ENCODE measurements at regions not wholly inside any gene's neighbourhood (a gene's known extent, or its start where the extent isn't known, plus 50 kb on each side); places are given as distances from the start of the nearest gene placed in this dataset.
A peak's percentile ranks its signal among the peaks of the same experiment; 100 is the strongest.

- H3K4me1 Mint-ChIP-seq (ENCODE audit: low read depth, unreplicated experiment): no peaks in the 10 kb centered on the region
- peaks cover 3% of the 10 kb centered on the region for H3K9me3 Mint-ChIP-seq (ENCODE audit: unreplicated experiment)
- DNase-seq: no peak
- no peaks in the 10 kb centered on the region for H3K27me3 Mint-ChIP-seq (ENCODE audit: unreplicated experiment)
- no peaks in the 10 kb centered on the region for H3K36me3 Mint-ChIP-seq (ENCODE audit: unreplicated experiment)
- H3K27ac Mint-ChIP-seq (ENCODE audit: unreplicated experiment): no peak overlapping the region
- no peak for TF ChIP-seq CTCF (IDR thresholded peaks at IDR 0.05; ENCODE audit: partially characterized antibody, unreplicated experiment)
- no peak overlapping the region for H3K4me3 Mint-ChIP-seq (ENCODE audit: unreplicated experiment)
Observed at GRCh38 chr10:118167056-118167700, 120.4 kb upstream of the RAB11FIP2 start.

- peak; percentile 28 for DNase-seq
- peaks cover 3% of the 10 kb centered on the region for H3K9me3 Mint-ChIP-seq (ENCODE audit: unreplicated experiment)
- H3K4me1 Mint-ChIP-seq (ENCODE audit: low read depth, unreplicated experiment): peaks cover 1% of the 10 kb centered on the region
Observed at GRCh38 chr10:118163217-118163616, 116.5 kb upstream of the RAB11FIP2 start.

GRCh38 chr10:118161461-118162246, 114.9 kb upstream of the RAB11FIP2 start:
- DNase-seq: no peak
- Mint-ChIP-seq H3K27me3 (ENCODE audit: unreplicated experiment) (peaks cover 3% of the 10 kb centered on the region), H3K36me3 (ENCODE audit: unreplicated experiment) (no peaks in the 10 kb centered on the region), H3K9me3 (ENCODE audit: unreplicated experiment) (peaks cover 3% of the 10 kb centered on the region), H3K4me1 (ENCODE audit: low read depth, unreplicated experiment) (peaks cover 1% of the 10 kb centered on the region), H3K27ac (ENCODE audit: unreplicated experiment) (no peak overlapping the region), H3K4me3 (ENCODE audit: unreplicated experiment) (no peak overlapping the region)
- TF ChIP-seq CTCF (IDR thresholded peaks at IDR 0.05; ENCODE audit: partially characterized antibody, unreplicated experiment): no peak

More at GRCh38 chr10:118163217-118163616, 116.5 kb upstream of the RAB11FIP2 start:
- peak overlapping the region; percentile 52 for H3K27ac Mint-ChIP-seq (ENCODE audit: unreplicated experiment)
- TF ChIP-seq CTCF (IDR thresholded peaks at IDR 0.05; ENCODE audit: partially characterized antibody, unreplicated experiment): no peak
- H3K27me3 Mint-ChIP-seq (ENCODE audit: unreplicated experiment): peaks cover 1% of the 10 kb centered on the region
- H3K4me3 Mint-ChIP-seq (ENCODE audit: unreplicated experiment): no peak overlapping the region
- no peaks in the 10 kb centered on the region for H3K36me3 Mint-ChIP-seq (ENCODE audit: unreplicated experiment)

- Mint-ChIP-seq H3K36me3 (ENCODE audit: unreplicated experiment) (no peaks in the 10 kb centered on the region), H3K9me3 (ENCODE audit: unreplicated experiment) (peaks cover 2% of the 10 kb centered on the region), H3K4me3 (ENCODE audit: unreplicated experiment) (no peak overlapping the region), H3K4me1 (ENCODE audit: low read depth, unreplicated experiment) (no peaks in the 10 kb centered on the region), H3K27ac (ENCODE audit: unreplicated experiment) (no peak overlapping the region), H3K27me3 (ENCODE audit: unreplicated experiment) (peaks cover 1% of the 10 kb centered on the region)
- no peak for TF ChIP-seq CTCF (IDR thresholded peaks at IDR 0.05; ENCODE audit: partially characterized antibody, unreplicated experiment)
- no peak for DNase-seq
Observed at GRCh38 chr10:118153287-118153686, 106.5 kb upstream of the RAB11FIP2 start.

- no peak overlapping the region for H3K4me3 Mint-ChIP-seq (ENCODE audit: unreplicated experiment)
- DNase-seq: no peak
- no peak for TF ChIP-seq CTCF (IDR thresholded peaks at IDR 0.05; ENCODE audit: partially characterized antibody, unreplicated experiment)
- H3K27ac Mint-ChIP-seq (ENCODE audit: unreplicated experiment): no peak overlapping the region
- H3K27me3 Mint-ChIP-seq (ENCODE audit: unreplicated experiment): no peaks in the 10 kb centered on the region
- H3K9me3 Mint-ChIP-seq (ENCODE audit: unreplicated experiment): peaks cover 2% of the 10 kb centered on the region
- H3K4me1 Mint-ChIP-seq (ENCODE audit: low read depth, unreplicated experiment): no peaks in the 10 kb centered on the region
- H3K36me3 Mint-ChIP-seq (ENCODE audit: unreplicated experiment): no peaks in the 10 kb centered on the region
Observed at GRCh38 chr10:118151461-118151860, 104.7 kb upstream of the RAB11FIP2 start.

All from glutamatergic neuron (in vitro differentiated cells).